Left ventricle myocardium inferior (tissue), 1 donor: ENCODE measurements at regions not wholly inside any gene's neighbourhood (a gene's known extent, or its start where the extent isn't known, plus 50 kb on each side); places are given as distances from the start of the nearest gene placed in this dataset.
A peak's percentile ranks its signal among the peaks of the same experiment; 100 is the strongest.

Experiments used
- DNase-seq: peaks from one replicate; pipeline ENCODE4 v3.0.0-alpha.2; 2020
- H3K27ac ChIP-seq: fragments of 200-600 bp; replicated peaks from 2 replicates; pipeline ENCODE4 v1.8.0; 2021
- H3K27me3 ChIP-seq: fragments of 200-600 bp; 2 replicates; pipeline ENCODE4 v1.8.0; 2021; ENCODE audit warnings: low read depth
- H3K36me3 ChIP-seq: fragments of 200-600 bp; 2 replicates; pipeline ENCODE4 v1.8.0; 2021
- H3K4me1 ChIP-seq: fragments of 200-600 bp; 2 replicates; pipeline ENCODE4 v1.8.0; 2021
- H3K4me3 ChIP-seq: fragments of 200-600 bp; 2 replicates; pipeline ENCODE4 v1.8.0; 2021; ENCODE audit warnings: mild to moderate bottlenecking, moderate library complexity
- H3K9me3 ChIP-seq: fragments of 200-600 bp; replicated peaks from 2 replicates; pipeline ENCODE4 v1.8.0; 2021
- CTCF ChIP-seq: fragments of 200-600 bp; IDR thresholded peaks from 2 replicates; pipeline ENCODE4 v1.8.0; 2021; ENCODE audit warnings: antibody characterized with exemption, mild to moderate bottlenecking, borderline replicate concordance
- intact Hi-C: fragments of 100-400 bp; cut with micrococcal nuclease; formaldehyde crosslinking; loops from one replicate; pipeline ENCODE4 v1.11.0; 2022
- donor health status: DM: no; HTN: yes; CAD: no; lungs with severe emphysema.

- TF ChIP-seq CTCF = no peak
- Histone ChIP-seq H3K4me1 (peaks cover 18% of the 10 kb centered on the region), H3K9me3 (peaks cover 9% of the 10 kb centered on the region), H3K36me3 (no peaks in the 10 kb centered on the region), H3K27ac (no peak overlapping the region), H3K27me3 (no peaks in the 10 kb centered on the region), H3K4me3 (no peak overlapping the region)
- intact Hi-C loops = no loop called here
- no peak for DNase-seq
Measured at GRCh38 chr2:48104418-48104817, 198.1 kb upstream of the FBXO11 start.

GRCh38 chr2:48105848-48106247 is 199.6 kb upstream of the FBXO11 start:
- H3K4me1 ChIP-seq = peaks cover 19% of the 10 kb centered on the region
- no peaks in the 10 kb centered on the region for H3K36me3 ChIP-seq
- TF ChIP-seq CTCF = no peak
- intact Hi-C loops = loop anchor here (2.0 to 5.0 kb wide), 2 partner anchors 199 to 249 kb away; partner anchors contain the start of gene FBXO11
- no peaks in the 10 kb centered on the region for H3K27me3 ChIP-seq
- H3K4me3 ChIP-seq = peak overlapping the region; percentile 46
- no peaks in the 10 kb centered on the region for H3K9me3 ChIP-seq
- no peak for DNase-seq
- peak overlapping the region; percentile 66 for H3K27ac ChIP-seq

GRCh38 chr2:48107326-48107925 is 201.1 kb upstream of the FBXO11 start:
- H3K4me3 ChIP-seq = peak overlapping the region; percentile 46
- no peak for DNase-seq
- peak overlapping the region; percentile 66 for H3K27ac ChIP-seq
- intact Hi-C loops = loop anchor here (2.0 to 5.0 kb wide), 2 partner anchors 201 to 250 kb away; partner anchors contain the start of gene FBXO11
- no peaks in the 10 kb centered on the region for H3K36me3 ChIP-seq
- no peaks in the 10 kb centered on the region for H3K9me3 ChIP-seq
- no peaks in the 10 kb centered on the region for H3K27me3 ChIP-seq
- H3K4me1 ChIP-seq = peaks cover 35% of the 10 kb centered on the region
- no peak for TF ChIP-seq CTCF

GRCh38 chr2:48108455-48108854 is 202.2 kb upstream of the FBXO11 start:
- intact Hi-C loops = loop anchor here (5.0 kb wide), 1 partner anchor 251 kb away; no protein-coding TSS in a partner anchor
- no peak overlapping the region for H3K27ac ChIP-seq

GRCh38 chr2:48109491-48110204 is 203.3 kb upstream of the FBXO11 start:
- no peaks in the 10 kb centered on the region for H3K36me3 ChIP-seq
- DNase-seq = no peak
- intact Hi-C loops = loop anchor here (5.0 kb wide), 1 partner anchor 252 kb away; no protein-coding TSS in a partner anchor
- no peak overlapping the region for H3K4me3 ChIP-seq
- peaks cover 37% of the 10 kb centered on the region for H3K4me1 ChIP-seq
- H3K27ac ChIP-seq = no peak overlapping the region
- no peaks in the 10 kb centered on the region for H3K9me3 ChIP-seq
- no peak for TF ChIP-seq CTCF
- no peaks in the 10 kb centered on the region for H3K27me3 ChIP-seq

More at GRCh38 chr2:48108455-48108854, 202.2 kb upstream of the FBXO11 start:
- no peak for TF ChIP-seq CTCF
- Histone ChIP-seq H3K9me3 (no peaks in the 10 kb centered on the region), H3K36me3 (no peaks in the 10 kb centered on the region), H3K4me1 (peaks cover 37% of the 10 kb centered on the region), H3K27me3 (no peaks in the 10 kb centered on the region), H3K4me3 (no peak overlapping the region)
- DNase-seq = no peak
